ENCODE measurements at regions not wholly inside any gene's neighbourhood (a gene's known extent, or its start where the extent isn't known, plus 50 kb on each side); places are given as distances from the start of the nearest gene placed in this dataset.

DNA sequence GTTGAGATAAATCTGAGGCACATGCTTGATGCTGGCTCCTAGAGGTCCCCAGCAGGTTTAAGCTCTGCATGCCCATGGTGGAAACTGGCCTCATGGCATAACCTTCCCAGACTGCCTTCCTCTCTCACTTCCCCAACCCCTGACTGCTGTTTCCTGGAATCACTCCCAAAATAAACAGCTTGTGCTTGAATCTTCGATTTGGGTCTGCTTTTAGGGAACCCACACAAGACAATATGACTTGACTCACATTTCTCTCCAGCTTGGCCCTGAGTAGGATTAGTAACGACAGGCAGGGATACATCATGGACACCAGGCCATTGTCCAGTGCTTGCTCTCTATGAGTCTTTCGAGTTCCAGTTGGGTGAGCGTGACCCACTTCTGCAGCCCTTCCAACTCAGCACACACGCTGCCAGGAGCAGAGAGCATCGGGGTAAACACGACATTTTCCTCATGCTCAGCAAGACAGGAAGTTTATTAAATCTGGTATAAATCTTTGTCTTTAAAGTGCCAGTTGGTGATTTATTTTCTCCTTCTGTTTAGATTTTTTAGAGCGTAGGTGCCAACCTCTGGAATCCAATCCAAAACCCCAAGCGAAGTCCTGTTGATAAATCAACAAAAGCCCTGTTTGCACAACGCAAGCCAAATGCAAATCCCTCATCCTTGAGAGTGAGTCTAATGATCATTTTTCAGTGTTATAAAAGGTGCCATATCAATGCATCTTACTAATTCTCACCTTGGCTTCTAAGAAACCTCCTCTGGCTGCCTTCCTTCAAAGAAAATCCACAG lies 135.0 kb downstream of the FOXA2 start:
- no peaks in the 10 kb centered on the region for H3K4me1 ChIP-seq (ENCODE audit: control insufficient read depth in 1 of 2, insufficient read depth in 1 of 2, low read depth in 1 of 2, low read length in 1 of 2)
- H3K9me3 ChIP-seq = no peaks in the 10 kb centered on the region
- H3K36me3 ChIP-seq = no peaks in the 10 kb centered on the region
- H3K27ac ChIP-seq = no peak overlapping the region
- peaks cover 7% of the 10 kb centered on the region for H3K27me3 ChIP-seq
- no peak overlapping the region for H3K4me3 ChIP-seq (ENCODE audit: low read depth in 1 of 2, low read length in 1 of 2)
- TF ChIP-seq, protein P1, sequence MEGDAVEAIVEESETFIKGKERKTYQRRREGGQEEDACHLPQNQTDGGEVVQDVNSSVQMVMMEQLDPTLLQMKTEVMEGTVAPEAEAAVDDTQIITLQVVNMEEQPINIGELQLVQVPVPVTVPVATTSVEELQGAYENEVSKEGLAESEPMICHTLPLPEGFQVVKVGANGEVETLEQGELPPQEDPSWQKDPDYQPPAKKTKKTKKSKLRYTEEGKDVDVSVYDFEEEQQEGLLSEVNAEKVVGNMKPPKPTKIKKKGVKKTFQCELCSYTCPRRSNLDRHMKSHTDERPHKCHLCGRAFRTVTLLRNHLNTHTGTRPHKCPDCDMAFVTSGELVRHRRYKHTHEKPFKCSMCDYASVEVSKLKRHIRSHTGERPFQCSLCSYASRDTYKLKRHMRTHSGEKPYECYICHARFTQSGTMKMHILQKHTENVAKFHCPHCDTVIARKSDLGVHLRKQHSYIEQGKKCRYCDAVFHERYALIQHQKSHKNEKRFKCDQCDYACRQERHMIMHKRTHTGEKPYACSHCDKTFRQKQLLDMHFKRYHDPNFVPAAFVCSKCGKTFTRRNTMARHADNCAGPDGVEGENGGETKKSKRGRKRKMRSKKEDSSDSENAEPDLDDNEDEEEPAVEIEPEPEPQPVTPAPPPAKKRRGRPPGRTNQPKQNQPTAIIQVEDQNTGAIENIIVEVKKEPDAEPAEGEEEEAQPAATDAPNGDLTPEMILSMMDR (IDR thresholded peaks at IDR 0.05) = no peak

DNA sequence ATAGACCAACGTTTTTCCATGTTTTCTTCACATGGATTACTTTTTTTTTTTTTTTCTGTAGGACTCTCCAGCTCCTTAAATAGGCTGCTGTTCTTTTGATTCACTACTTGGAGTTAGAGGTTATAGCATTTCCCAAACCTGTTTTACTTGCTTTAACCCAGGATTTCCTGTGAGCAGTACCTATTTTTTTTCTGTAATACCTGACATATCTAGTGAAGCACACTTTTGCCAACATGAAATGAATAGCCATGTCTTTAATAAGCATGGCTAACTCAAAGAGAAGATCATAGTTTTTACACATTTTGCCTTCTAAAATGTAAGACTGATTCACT lies 137.0 kb downstream of the FOXA2 start:
- Histone ChIP-seq H3K27me3 (peaks cover 7% of the 10 kb centered on the region), H3K36me3 (no peaks in the 10 kb centered on the region), H3K4me1 (ENCODE audit: control insufficient read depth in 1 of 2, insufficient read depth in 1 of 2, low read depth in 1 of 2, low read length in 1 of 2) (no peaks in the 10 kb centered on the region), H3K4me3 (ENCODE audit: low read depth in 1 of 2, low read length in 1 of 2) (no peak overlapping the region), H3K27ac (no peak overlapping the region), H3K9me3 (no peaks in the 10 kb centered on the region)
- TF ChIP-seq, protein P1 (IDR thresholded peaks at IDR 0.05) = no peak

DNA sequence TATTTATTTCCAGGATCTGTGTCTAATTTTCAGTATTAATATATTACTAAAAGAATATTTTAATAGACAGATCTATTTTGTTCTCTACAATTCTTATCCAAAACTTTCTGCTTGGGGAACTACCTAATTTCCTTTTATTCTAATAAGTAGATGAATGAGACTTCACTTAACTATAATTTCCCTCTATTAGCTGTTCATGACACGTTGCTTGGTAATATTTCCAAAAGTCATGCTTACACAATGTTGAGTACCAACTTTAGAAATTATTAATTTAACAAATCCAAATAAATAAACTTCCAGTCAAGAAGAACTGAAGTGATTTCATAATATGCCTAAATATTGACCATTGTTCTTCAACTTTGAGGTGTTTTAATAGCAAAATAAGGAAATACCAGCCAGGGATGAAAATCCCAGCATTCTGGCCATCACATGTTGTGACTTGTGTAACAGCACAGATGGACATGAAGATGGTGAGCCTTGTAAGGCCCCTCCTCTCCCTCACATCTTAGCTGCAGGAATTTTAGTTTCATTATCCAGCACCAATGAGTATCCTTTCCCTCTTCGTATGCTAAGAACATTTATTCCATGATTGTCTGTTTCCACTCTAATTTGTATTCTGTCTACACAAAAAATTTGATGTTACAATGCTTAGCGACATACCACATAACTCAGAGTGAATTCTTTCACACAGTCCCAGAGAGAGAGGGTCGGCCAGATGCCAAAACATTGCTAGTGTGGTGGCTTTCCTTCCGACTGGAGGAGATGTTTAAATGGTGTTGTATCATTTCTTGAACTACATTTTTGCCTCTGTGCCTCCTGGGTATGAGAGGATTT lies 137.5 kb downstream of the FOXA2 start:
- TF ChIP-seq, protein P1 (IDR thresholded peaks at IDR 0.05) = no peak
- Histone ChIP-seq H3K36me3 (no peaks in the 10 kb centered on the region), H3K4me3 (ENCODE audit: low read depth in 1 of 2, low read length in 1 of 2) (no peak overlapping the region), H3K27me3 (peaks cover 6% of the 10 kb centered on the region), H3K27ac (no peak overlapping the region), H3K9me3 (no peaks in the 10 kb centered on the region), H3K4me1 (ENCODE audit: control insufficient read depth in 1 of 2, insufficient read depth in 1 of 2, low read depth in 1 of 2, low read length in 1 of 2) (no peaks in the 10 kb centered on the region)

DNA sequence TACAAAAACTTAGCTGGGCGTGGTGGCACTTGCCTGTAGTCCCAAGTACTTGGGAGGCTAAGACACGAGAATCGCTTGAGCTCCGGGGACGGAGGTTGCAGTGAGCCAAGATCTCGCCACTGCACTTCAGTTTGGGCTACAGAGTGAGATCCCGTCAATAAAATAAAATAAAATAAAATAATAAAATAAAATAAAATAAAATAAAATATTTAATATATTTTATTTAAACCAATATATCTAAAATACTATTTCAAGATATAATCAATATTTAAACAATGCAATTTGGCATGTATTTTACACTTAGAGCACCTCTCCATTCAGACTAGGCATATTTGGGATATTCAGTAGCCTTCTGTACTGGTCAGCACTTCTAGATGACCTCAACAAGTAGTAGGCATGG lies 142.1 kb downstream of the FOXA2 start:
- no peaks in the 10 kb centered on the region for H3K4me1 ChIP-seq (ENCODE audit: control insufficient read depth in 1 of 2, insufficient read depth in 1 of 2, low read depth in 1 of 2, low read length in 1 of 2)
- H3K36me3 ChIP-seq = no peaks in the 10 kb centered on the region
- no peak overlapping the region for H3K4me3 ChIP-seq (ENCODE audit: low read depth in 1 of 2, low read length in 1 of 2)
- no peaks in the 10 kb centered on the region for H3K27me3 ChIP-seq
- TF ChIP-seq, protein P1 (IDR thresholded peaks at IDR 0.05) = no peak
- no peak overlapping the region for H3K27ac ChIP-seq
- no peaks in the 10 kb centered on the region for H3K9me3 ChIP-seq

DNA sequence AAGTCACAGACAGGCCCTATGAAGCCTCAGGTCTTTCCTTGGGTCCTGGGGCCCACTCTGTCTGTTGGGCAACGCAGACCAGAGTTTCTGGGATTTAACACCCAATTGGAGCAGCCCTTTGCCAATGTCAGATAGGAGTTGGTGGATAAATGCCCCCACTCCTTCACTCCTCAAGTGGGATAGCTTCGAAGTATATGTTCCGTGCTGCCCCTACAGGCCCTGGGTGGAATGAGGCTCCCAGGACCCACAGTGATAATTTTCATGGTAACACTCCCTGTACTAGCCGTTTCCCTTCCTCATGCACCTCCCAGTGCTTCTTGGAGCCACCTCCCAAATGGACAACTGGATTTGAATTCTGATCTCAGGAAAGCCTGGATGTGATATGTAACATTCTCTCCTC lies 145.4 kb downstream of the FOXA2 start:
- TF ChIP-seq, protein P1 (IDR thresholded peaks at IDR 0.05) = no peak
- no peaks in the 10 kb centered on the region for H3K27me3 ChIP-seq
- H3K4me1 ChIP-seq (ENCODE audit: control insufficient read depth in 1 of 2, insufficient read depth in 1 of 2, low read depth in 1 of 2, low read length in 1 of 2) = no peaks in the 10 kb centered on the region
- H3K9me3 ChIP-seq = no peaks in the 10 kb centered on the region
- no peak overlapping the region for H3K4me3 ChIP-seq (ENCODE audit: low read depth in 1 of 2, low read length in 1 of 2)
- no peaks in the 10 kb centered on the region for H3K36me3 ChIP-seq
- H3K27ac ChIP-seq = no peak overlapping the region

Measured in neutrophil (primary cell).